ENCODE measurements at regions not wholly inside any gene's neighbourhood (a gene's known extent, or its start where the extent isn't known, plus 50 kb on each side); places are given as distances from the start of the nearest gene placed in this dataset.

DNA sequence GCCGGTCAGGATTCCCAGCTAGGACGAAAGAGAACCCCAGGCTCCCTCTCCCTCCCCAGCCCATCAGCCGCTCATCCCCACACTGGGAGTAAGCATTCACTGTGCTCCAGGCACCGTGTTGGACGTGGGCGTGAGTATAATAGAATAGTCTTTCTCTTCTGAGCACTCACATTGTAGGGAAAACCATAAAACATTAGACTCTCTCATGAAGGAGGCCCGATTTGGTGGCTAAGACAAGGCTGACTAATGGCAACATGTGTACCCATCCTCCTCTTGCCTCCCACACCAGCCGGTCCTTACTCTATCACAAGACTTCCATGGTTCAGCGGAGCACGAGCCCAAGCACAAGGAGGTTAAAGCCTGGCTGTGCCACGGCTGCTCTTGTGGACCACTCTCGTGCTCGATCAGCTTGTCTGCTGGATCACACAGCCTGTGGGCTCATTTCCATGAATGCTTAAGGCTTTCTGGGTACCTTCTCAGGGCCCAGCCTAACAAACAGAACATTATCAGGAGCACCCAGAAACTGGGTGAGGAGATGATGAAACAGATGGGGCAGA lies 540.9 kb upstream of the RAB6C start:
- no peak for DNase-seq

DNA sequence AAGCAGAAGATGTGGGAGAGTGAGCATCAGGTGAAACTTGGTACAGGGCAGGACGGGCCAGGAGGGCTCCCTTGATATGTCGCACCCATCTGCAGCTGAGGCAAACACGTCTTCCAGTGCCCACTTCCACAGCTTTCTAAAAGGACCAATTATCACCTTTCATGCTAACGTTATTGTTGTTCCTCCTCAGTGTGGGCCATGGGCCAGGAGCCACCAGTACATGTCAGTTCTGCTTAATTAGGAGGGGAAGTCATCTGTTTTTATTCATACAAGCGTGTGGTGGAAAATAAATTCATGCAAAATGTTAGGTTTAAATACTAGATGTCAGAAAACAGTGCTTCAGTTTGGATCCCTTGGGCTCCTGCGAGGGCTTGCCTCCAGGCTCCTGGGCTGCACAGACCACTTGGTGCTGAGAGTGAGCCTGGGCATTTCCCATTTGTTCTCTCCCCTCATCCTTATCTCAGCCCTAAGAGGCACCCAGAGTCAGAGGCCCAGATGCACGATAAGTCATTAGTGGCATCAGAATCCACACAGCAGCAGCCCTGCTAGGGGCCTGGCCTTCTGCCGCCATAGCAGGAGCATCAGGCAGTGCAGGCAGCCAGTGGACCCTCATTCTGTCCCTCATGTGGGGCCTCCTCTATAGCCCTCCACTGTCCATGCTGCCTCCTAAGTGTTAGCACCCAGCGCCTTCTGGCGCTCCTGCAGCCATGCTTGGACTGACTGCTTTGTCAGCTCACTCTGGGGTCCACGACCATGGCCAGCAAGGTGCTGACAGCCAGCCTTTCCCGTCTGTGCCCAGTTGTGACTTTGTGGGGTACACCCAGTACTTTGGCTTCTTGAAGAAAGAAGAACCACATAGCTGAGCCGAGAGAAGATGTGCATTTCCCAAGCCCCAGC lies 539.8 kb upstream of the RAB6C start:
- no peak for DNase-seq

DNA sequence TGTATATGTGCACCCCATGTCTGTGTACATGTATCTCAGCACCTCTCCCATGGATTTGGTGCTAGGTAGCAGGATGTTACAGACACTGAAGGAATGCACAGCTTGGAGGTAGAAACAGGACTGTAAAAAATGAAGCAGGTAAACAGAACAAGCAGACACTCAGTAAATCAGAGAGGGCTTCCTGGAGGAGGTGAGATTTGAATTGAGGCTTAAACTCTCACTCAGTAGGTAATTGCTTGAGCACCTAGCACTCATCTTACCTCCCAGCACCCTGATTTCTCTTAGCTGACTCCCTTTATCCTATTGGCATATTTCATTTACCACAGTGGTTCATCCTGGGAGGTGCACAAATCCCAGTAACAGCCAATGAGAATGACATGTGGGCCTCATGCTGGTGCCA lies 537.9 kb upstream of the RAB6C start:
- DNase-seq = no peak

DNA sequence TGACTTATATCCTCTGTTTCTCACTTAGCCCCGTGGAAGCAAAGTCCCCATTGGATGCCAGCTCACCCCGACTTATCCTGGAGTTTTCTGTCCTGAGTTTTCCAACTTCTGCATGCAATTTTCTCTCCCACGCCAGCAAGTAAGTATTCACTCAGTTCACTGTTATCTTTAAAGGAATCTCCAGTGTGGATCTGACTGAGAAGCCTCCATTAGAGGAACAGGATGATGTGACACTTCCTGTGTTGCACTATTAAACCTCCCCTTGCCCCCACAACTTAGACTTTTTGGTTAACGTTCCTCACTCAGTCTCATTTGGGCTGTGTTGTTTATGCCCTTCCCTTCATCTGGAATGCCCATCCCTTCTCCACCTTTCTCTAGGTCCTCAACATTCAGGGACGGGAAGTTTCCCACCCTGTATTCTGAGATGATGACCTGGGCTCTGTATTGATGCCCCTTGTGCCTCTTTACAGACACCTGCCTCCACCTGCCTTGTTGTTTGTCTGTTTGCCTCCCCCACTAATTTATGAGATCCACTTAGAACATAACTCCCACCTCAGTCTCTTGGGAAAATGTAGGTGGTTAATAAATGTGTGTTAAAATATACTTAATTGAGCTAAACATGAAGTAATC lies 536.1 kb upstream of the RAB6C start:
- no peak for DNase-seq

DNA sequence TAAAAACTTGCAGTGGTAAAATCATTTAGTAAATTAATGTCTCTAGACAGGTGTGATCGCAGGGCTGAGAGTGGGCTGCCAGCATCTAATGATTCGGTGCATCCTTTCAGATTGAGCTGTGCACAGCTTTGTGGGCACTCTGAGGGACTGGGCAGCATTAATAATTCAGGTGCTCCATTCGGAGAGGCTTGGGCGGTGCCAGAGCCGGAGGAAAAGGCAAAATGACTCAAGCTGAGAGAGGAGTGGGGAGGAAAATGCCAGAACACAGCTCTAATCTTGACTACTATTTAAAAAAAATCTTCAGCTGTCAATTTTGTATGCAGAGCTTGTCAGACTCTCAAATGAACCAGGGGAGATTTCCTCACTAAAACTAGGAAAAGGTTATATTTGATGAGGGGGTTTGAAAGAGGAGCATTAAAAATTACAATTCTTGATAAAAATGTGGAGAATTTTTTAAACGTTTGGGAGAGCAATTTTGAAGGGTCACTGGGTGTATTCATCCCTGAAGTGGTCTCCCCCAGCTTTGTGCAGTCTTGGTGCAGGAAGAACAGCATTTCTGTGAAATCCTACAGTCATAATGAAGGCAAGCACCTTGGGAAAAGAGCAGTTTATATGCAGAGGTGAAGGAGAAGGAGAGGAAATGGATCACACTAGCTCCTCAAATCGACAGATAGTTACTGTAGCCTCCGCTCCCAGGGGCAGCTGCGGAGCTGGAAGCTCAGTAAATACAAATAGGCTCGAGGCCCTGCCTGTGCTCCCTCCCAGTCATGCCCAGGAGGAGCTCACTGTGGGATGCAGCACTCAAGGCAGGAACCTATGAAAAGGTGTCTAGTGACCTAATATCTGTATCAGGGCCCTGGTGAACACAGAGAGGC lies 535.4 kb upstream of the RAB6C start:
- DNase-seq = no peak

DNA sequence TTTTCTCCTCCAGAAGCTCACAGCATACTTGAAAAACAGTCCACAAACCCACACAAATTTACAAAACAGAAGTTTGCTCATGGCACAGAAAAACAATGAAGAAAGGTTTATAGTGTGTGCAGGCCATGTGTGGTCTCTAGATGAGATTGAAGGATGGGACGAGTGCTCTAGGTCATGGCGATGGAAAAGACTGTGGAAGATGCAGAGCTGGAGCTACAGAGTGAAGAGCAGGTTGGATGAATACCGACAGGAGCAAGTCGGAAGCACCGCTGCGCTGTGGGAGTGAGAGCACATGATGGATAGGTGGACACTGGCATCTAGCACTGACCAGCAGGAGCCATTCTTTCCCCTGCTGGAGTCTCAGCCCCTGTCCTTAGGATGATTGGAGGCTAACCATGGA lies 534.7 kb upstream of the RAB6C start:
- DNase-seq = no peak

DNA sequence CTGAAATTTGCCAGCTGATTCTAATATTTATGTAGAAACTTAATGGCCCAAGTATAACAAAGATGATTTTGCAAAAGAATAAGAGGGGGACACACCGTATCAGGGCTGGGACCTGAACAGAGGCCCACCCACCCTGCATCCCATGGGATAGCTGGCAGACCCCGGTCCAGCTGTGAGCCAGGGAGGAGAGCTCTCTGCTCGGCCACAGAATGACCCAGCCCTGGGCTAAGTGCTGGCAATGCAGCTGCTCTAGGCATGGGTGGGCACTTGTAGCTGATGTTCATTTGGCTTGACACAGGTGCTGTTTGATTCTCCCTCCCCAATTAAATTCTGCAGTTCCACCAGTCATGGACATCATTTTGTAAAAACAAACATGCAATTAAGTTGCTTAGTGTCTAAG lies 522.8 kb upstream of the RAB6C start:
- DNase-seq = no peak

DNA sequence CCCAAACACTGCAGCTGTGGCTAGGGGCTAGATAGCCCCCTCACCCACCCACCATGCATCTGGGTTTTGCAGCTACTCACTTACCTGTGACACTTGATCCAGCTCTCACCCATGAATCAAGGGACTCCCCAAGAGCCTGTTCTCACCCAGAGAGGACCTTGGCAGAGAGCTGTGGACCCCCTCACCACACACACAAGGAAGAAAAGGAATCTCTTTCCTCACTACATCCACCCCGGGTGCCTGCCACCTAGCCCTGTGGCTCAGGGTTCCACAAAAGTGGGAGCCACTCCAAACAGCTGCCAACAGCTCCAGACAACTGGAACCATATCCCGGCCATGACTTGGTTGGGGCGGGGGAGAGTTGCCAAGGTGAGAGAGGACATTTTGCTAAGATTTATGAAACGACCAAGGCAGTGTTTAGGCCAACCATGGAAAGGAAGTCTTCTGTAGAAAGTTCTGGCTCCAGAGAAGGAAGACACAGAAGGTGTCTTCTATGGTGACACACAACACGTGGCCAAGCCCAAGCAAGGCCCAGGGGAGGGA lies 522.1 kb upstream of the RAB6C start:
- DNase-seq = no peak

DNA sequence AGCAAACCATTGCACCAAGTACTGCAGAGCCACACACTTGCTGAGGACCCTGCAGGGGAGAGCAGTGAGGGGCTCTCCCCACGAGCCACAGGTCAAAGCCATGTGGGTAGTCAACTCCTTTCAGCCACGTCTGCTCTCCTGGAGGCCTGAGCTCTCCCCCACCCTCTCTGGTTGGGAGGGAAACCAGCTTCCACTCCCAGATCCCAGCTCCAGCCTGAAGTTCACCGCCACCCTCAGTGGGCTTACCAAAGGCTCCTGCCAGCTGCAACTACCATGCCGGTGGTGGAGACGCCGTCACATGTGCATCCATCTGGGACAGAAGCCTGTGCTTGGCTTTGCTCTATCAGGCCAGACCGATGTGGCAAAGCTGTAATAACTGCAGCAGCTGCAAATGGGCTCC lies 521.5 kb upstream of the RAB6C start:
- no peak for DNase-seq

DNA sequence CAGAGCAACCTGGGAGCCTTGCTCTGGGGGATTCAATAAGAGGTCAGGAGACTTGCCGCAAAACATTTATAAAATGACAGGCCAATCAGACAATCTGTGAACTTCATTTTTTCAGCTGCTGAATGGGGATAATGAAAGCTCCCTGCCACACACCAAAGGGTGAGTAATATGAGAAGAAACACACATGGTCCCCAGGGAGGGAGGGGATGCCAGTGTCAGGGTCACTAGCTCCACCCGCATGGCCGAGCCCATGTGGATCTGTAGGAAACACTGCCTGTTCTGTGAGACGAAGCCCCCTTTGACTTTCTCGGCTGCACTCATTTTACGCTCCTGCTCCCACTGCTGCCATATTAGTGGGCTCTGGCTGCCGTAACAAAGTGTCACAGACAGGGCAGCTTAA lies 521.0 kb upstream of the RAB6C start:
- DNase-seq = no peak

DNA sequence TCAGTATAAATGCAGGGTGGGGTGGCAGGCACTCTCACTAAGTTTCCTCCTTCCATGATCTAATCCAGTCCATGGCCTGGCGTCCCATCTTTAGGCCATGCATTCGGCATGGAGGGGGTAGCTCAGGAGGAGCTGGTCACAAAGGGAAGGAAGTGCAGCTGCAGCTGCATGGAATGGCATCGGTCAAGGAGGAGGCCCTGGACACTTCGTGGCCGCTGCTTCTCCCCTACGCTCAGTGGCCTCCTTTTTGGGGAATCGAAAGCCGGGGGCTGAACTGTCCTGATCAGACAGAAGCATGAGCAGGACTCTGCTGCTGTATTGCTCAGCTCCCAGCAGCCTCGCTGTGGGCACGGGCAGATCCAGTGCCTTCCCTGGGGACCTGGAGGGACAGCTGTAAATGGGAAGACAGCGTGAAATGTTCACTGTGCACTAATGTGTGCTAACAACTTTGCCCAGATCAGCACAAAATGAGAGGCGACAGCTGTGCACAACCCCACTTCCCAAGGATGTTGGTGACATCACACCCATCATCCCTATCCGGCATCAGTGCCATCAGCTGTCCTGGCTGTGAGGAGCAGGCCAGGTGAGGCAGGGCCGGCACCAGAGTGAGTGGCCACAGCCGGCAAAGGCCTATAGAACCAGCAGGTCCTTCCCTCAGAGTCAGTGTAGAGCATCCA lies 520.1 kb upstream of the RAB6C start:
- DNase-seq = peak in 9 of 58 donors; percentile 9 to 32 (median 23)

DNA sequence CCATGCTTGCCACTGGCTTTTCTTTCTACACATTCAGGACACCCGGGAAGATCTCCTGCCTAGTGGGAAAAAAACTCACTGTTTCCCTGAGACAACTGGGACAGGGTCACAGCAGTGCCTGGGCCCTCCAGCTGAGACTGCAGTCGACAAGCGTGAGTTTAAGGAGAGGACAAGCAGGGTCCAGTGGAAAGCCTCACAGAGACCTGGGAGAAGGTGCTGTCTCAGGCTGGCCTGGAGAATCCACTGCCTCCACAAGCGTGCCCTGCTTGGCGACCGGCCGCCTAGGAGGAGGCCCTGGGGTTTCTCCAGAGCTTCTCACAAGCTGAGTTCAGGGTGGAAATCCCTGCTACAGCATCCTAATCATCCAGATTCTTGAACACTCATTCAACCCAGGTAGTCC lies 519.6 kb upstream of the RAB6C start:
- DNase-seq = no peak

DNA sequence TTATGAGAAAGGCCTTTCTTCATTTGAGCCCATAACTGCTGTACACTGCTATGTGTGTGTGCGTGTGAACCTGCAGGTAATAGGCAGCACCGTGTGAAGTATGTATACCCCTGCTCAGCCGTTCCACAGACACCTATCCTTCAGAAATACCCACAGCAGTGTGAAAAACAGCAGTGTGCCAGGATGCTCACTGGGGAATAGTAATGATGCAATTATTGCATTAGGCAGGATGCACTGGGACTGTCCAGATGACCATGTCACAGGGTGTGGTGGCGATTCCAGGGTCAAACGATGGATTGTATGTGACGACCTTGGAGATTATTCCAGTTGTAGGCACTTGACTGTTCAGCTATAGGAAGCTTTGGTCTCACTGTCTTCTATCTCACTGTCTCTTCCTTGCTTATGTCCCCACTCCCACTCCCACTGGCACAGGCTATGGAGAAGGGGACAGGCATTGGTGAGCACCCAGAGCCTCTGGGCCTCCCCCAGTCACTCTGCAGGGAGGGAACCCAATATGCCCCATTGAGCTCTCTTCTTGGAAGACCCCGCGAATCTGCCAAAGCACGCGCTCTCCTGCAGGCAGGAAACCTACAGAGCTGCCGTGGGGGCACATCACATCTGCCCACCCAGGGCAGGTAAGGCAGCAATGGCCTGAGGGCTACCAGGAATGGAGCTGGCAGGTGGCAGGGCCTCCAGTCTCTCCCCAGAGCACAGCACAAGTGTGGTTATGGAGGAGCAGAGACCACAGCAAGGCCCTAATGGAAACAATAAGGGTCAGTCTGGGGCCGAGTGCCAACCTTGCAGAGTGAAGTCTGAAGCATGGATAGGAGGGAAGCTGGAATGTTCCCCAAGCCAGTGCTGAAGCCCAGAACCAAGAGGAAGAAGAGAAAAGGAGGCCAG lies 518.9 kb upstream of the RAB6C start:
- DNase-seq = no peak

DNA sequence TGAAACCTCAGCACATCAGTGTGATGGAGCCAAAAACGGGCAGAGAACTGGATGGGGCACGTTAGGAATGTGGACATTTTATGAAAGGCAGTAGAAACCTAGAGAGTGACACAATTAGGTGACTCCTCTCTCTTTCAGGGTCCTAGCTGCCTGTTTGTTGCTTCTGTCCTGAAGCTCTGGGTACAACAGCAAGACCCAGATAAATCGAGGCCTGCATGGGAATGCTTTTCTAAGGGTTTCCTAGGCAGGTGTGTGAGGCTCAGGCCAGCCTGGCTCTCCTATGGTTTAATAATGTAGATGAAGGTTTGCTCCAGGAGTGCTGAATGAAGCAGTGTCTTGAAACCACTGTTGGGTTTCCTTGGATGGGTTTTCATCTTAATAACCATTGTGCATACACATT lies 517.1 kb upstream of the RAB6C start:
- DNase-seq = no peak

DNA sequence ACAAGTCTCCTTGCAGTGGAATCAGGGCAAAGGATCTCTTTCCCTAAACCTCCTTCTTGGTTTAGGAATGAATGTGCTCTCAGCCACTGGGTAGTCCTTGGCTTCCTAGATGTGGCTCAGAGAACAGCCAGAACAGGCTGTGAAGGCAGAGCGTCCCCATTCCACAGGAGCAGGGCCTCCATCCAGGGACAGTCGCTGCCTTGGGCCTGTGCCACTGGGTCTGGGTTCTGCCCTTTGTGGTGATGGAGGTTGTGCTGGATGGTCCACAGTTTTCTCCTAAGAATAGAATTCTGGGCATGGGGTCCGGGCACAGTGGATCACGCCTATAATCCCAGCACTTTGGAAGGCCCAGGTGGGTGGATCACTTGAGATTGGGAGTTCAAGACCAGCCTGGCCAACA lies 516.5 kb upstream of the RAB6C start:
- no peak for DNase-seq

DNA sequence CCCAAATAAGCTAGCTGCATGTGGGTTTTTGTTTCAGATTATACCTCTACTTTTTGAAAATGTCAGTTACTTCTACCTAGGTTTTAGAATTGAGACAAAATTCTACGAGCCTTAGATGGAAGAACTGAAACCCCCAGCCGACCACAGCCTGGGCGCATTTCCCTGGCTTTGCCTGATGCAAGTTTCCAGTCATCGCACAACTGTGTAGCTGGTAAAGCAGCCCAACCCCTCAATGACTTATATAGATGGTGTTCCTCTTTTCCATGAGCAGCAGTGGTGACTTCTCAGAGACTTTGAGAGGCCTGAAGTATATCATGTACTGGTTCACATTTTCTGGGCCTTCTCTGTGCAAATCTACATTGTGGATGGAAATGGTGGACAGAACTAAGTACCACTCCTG lies 515.4 kb upstream of the RAB6C start:
- DNase-seq = peak in 2 of 58 donors; percentile 6 to 10

DNA sequence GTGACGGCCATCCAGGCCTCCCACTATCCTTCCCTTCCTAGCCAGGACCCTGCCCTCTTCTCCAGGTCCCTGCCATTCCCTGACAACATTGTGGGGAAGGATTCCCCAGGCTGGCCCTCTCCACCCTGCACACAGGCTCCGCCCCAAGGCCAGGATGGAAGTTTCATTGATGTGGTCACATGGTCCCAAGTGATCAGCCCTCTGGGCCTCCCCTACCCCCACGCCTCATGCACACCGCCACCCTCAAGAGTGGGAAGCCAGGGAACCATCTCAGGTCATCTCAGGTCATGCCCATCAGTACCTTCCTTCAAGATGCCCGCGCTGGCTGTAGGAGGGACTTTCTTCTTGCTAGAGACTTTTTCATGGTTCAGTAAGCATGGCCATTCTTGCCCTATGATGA lies 514.8 kb upstream of the RAB6C start:
- no peak for DNase-seq

DNA sequence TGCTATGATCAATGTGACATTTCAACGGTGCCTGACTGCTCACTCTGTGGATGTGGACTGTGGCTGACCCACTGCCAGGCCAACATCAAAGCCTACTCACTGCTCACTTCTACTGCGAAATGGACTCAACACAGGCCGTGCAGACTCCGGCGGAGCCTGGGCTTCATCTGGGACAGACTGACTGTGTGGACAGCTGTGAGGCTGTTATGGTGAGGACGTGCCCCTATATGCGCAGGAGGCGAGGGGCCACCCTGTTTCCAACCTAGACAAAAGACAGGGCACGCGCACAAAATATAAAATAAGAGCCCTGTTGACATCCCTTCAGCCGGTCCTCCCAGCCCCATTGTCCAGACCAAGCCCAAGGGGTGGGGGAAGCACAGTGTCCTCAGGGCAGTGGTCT lies 514.4 kb upstream of the RAB6C start:
- DNase-seq = no peak

DNA sequence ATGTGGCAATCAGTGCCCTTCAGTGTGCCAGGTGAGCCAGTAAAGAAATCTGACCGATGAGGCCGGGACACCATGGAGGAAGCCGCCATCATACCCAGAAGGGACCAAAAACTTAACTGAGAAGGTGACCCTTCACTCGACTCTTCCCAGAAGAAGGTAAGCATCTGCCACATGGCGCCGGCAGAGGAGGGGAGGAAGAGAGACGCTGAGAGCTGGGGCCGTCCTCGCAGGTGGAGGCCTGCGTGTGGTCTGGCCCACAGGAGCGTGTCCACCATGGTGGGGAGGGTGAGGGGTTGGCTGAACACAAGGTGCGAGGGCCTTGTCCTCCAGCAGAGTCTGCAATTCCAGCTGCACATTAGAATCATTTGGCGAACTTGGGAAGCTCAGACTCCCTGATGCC lies 513.1 kb upstream of the RAB6C start:
- DNase-seq = no peak
